Esophagus squamous epithelium (tissue), 5 donors: ENCODE measurements at regions not wholly inside any gene's neighbourhood (a gene's known extent, or its start where the extent isn't known, plus 50 kb on each side); places are given as distances from the start of the nearest gene placed in this dataset.

ENCODE experiments used
- DNase-seq: peaks from one replicate; lab custom pipeline; 2025; lab: John Stamatoyannopoulos, UW
- H3K27ac ChIP-seq, 4 donors: fragments of 200-600 bp; sonication (generic); one replicate each; pipeline ENCODE4 v1.5.1; 2016 to 2019; ENCODE audit warnings: mild to moderate bottlenecking in 1 of 4
- H3K27me3 ChIP-seq, 4 donors: fragments of 200-600 bp; sonication (generic); 1 replicate in 3 of 4; 2 replicates in 1 of 4; pipeline versions ENCODE4 v1.5.1 to v1.6.0; 2017 to 2021; ENCODE audit warnings: antibody characterized with exemption in 1 of 4
- H3K36me3 ChIP-seq, 3 donors: fragments of 200-600 bp; sonication (generic); one replicate each; pipeline ENCODE4 v1.5.1; 2016 to 2019
- H3K4me1 ChIP-seq, 3 donors: fragments of 200-600 bp; sonication (generic); one replicate each; pipeline ENCODE4 v1.5.1; 2017 to 2019
- H3K4me3 ChIP-seq, 4 donors: fragments of 200-600 bp; sonication (generic); 1 replicate in 3 of 4; 2 replicates in 1 of 4; pipeline ENCODE4 v1.5.1; 2016 to 2019; ENCODE audit warnings: mild to moderate bottlenecking in 2 of 4, moderate library complexity in 1 of 4
- H3K9me3 ChIP-seq, 3 donors: fragments of 200-600 bp; sonication (generic); one replicate each; pipeline ENCODE4 v1.5.1; 2016 to 2019
- CTCF ChIP-seq, 6 experiments: fragments of 450-650 bp in 4 of 6; fragments of 200-600 bp in 2 of 6; sonication (generic) in 2 of 6; IDR thresholded peaks; one replicate each; pipeline ENCODE4 v1.5.1; 2016 to 2019; ENCODE audit warnings: antibody characterized with exemption in 6 of 6, mild to moderate bottlenecking in 4 of 6, moderate library complexity in 4 of 6
- POLR2A ChIP-seq, 4 donors: fragments of 450-650 bp; IDR thresholded peaks; one replicate each; pipeline ENCODE4 v1.6.1; 2017; ENCODE audit warnings: antibody characterized with exemption in 4 of 4, mild to moderate bottlenecking in 4 of 4, moderate library complexity in 3 of 4
- WGBS, 2 donors: methylation state at CpG; one replicate each; pipeline ENCODE4 v1.1.5; 2018; 5-methylcytosine and 5-hydroxymethylcytosine counted together
- intact Hi-C: fragments of 100-400 bp; cut with DNase I; formaldehyde crosslinking; loops from one replicate; pipeline ENCODE4 v1.15.0; 2022
- donor health status: DM: yes; HTN: yes; CAD: no.

GRCh38 chr5:155263381-155263780 is 249.8 kb downstream of the KIF4B start:
- peaks cover 0 to 20% (median 0%) of the 10 kb centered on the region in 3 donors for H3K4me1 ChIP-seq
- no peak overlapping the region for H3K4me3 ChIP-seq
- no peak for DNase-seq
- intact Hi-C loops: no loop called here
- WGBS, 2 donors: 69 to 70% methylated on average over 2 of the region's 2 CpGs
- no peaks in the 10 kb centered on the region for H3K36me3 ChIP-seq
- no peaks in the 10 kb centered on the region for H3K9me3 ChIP-seq
- no peak for TF ChIP-seq CTCF (IDR thresholded peaks at IDR 0.05)
- TF ChIP-seq POLR2A (IDR thresholded peaks at IDR 0.05): no peak
- H3K27ac ChIP-seq: no peak overlapping the region
- no peaks in the 10 kb centered on the region for H3K27me3 ChIP-seq

- DNase-seq: no peak
- no peak for TF ChIP-seq POLR2A (IDR thresholded peaks at IDR 0.05)
- TF ChIP-seq CTCF (IDR thresholded peaks at IDR 0.05): no peak
- Histone ChIP-seq H3K27me3 (no peaks in the 10 kb centered on the region), H3K36me3 (no peaks in the 10 kb centered on the region), H3K9me3 (no peaks in the 10 kb centered on the region), H3K27ac (no peak overlapping the region), H3K4me3 (no peak overlapping the region), H3K4me1 (peaks cover 0 to 6% (median 0%) of the 10 kb centered on the region in 3 donors)
- intact Hi-C loops: no loop called here
- WGBS, 2 donors: 77 to 78% methylated on average over 2 to 5 of the region's 5 CpGs
Observed at GRCh38 chr5:155264809-155265208, 251.3 kb downstream of the KIF4B start.

- no peak overlapping the region for H3K27ac ChIP-seq
- peaks cover 0 to 18% (median 0%) of the 10 kb centered on the region in 3 donors for H3K4me1 ChIP-seq
- H3K27me3 ChIP-seq: no peaks in the 10 kb centered on the region
- TF ChIP-seq POLR2A (IDR thresholded peaks at IDR 0.05) (no peak), CTCF (IDR thresholded peaks at IDR 0.05) (no peak)
- H3K9me3 ChIP-seq: no peaks in the 10 kb centered on the region
- WGBS, 2 donors: 51 to 56% methylated on average over 2 of the region's 2 CpGs
- intact Hi-C loops: no loop called here
- H3K36me3 ChIP-seq: no peaks in the 10 kb centered on the region
- H3K4me3 ChIP-seq: no peak overlapping the region
- no peak for DNase-seq
Observed at GRCh38 chr5:155268770-155269425, 255.3 kb downstream of the KIF4B start.

GRCh38 chr5:155270725-155271124 is 257.2 kb downstream of the KIF4B start:
- no peak for DNase-seq
- TF ChIP-seq CTCF (IDR thresholded peaks at IDR 0.05) (no peak), POLR2A (IDR thresholded peaks at IDR 0.05) (no peak)

GRCh38 chr5:155274484-155274883 is 260.9 kb downstream of the KIF4B start:
- Histone ChIP-seq H3K27ac (no peak overlapping the region), H3K4me3 (no peak overlapping the region), H3K27me3 (no peaks in the 10 kb centered on the region), H3K9me3 (no peaks in the 10 kb centered on the region), H3K4me1 (peaks cover 0 to 51% (median 0%) of the 10 kb centered on the region in 3 donors), H3K36me3 (no peaks in the 10 kb centered on the region)
- intact Hi-C loops: no loop called here
- no peak for DNase-seq
- TF ChIP-seq POLR2A (IDR thresholded peaks at IDR 0.05): no peak
- TF ChIP-seq CTCF (IDR thresholded peaks at IDR 0.05): no peak
- WGBS, 2 donors: 14 to 21% methylated on average over 5 of the region's 5 CpGs

More at GRCh38 chr5:155270725-155271124, 257.2 kb downstream of the KIF4B start:
- WGBS, 2 donors: 29% methylated on average over 3 of the region's 3 CpGs
- no peaks in the 10 kb centered on the region for H3K9me3 ChIP-seq
- H3K4me1 ChIP-seq: peaks cover 0 to 25% (median 0%) of the 10 kb centered on the region in 3 donors
- intact Hi-C loops: no loop called here
- no peaks in the 10 kb centered on the region for H3K27me3 ChIP-seq
- no peak overlapping the region for H3K27ac ChIP-seq
- H3K36me3 ChIP-seq: no peaks in the 10 kb centered on the region
- no peak overlapping the region for H3K4me3 ChIP-seq
